B cell (primary cell): ENCODE measurements at regions not wholly inside any gene's neighbourhood (a gene's known extent, or its start where the extent isn't known, plus 50 kb on each side); places are given as distances from the start of the nearest gene placed in this dataset.

Source experiments
- ATAC-seq: fragments of 200-7000 bp; cut with Tn5 transposase; one replicate; pipeline ENCODE4 v1.10.0; 2021; ENCODE audit warnings: low read depth, mild to moderate bottlenecking, moderate number of reproducible peaks, moderate library complexity
- CTCF ChIA-PET: fragments of 350-600 bp; sonication (Branson Sonifier 250); formaldehyde crosslinking; loops from one replicate; lab custom pipeline; 2021; ENCODE audit warnings: antibody characterized with exemption, inconsistent platforms; lab: Charles Lee
- POLR2A ChIA-PET: fragments of 350-600 bp; sonication (Branson Sonifier 250); formaldehyde crosslinking; loops from one replicate; lab custom pipeline; 2021; ENCODE audit warnings: antibody characterized with exemption; lab: Charles Lee
- DNase-seq: peaks from one replicate; pipeline ENCODE4 v3.0.0; 2013
- H2AFZ ChIP-seq: 2 replicates; pipeline ENCODE4 v1.6.1; 2012; ENCODE audit warnings: mild to moderate bottlenecking, low read depth, low read length; ENCODE audit not compliant: insufficient read depth, poor library complexity, severe bottlenecking
- H3K27ac ChIP-seq, 2 donors: 1 replicate in 1 of 2; 2 replicates in 1 of 2; pipeline ENCODE4 v1.5.1; 2012 to 2013; ENCODE audit warnings: low read length in 2 of 2, mild to moderate bottlenecking in 2 of 2, moderate library complexity in 1 of 2
- H3K27me3 ChIP-seq, 4 experiments: fragments of 200-600 bp in 1 of 4; sonication (generic) in 1 of 4; replicated peaks in 1 of 4; 1 replicate in 2 of 4; 2 replicates in 2 of 4; pipeline versions ENCODE4 v1.6.1 to v1.7.0; 2013 to 2016; ENCODE audit warnings: low read length in 3 of 4, mild to moderate bottlenecking in 2 of 4, mixed read lengths in 1 of 4, moderate library complexity in 1 of 4; ENCODE audit not compliant: insufficient read depth in 4 of 4, control insufficient read depth in 3 of 4; ENCODE audit errors: control extremely low read depth in 1 of 4
- H3K36me3 ChIP-seq, 2 experiments: replicated peaks in 1 of 2; 1 replicate in 1 of 2; 2 replicates in 1 of 2; pipeline versions ENCODE4 v1.6.1 to v1.7.1; 2013; ENCODE audit warnings: low read length in 1 of 2; ENCODE audit not compliant: insufficient read depth in 2 of 2, control insufficient read depth in 1 of 2; ENCODE audit errors: control extremely low read depth in 1 of 2, extremely low read depth in 1 of 2
- H3K4me1 ChIP-seq, 2 donors: fragments of 200-600 bp in 1 of 2; sonication (generic) in 1 of 2; 1 replicate in 1 of 2; 2 replicates in 1 of 2; pipeline versions ENCODE4 v1.5.1 to v1.6.1; 2013 to 2017; ENCODE audit warnings: low read length in 2 of 2; ENCODE audit not compliant: control insufficient read depth in 2 of 2, insufficient read depth in 2 of 2
- H3K4me2 ChIP-seq: replicated peaks from 2 replicates; pipeline ENCODE3; 2012; ENCODE audit warnings: mild to moderate bottlenecking, low read depth, low read length; ENCODE audit not compliant: poor library complexity, severe bottlenecking
- H3K4me3 ChIP-seq, 5 experiments: fragments of 200-600 bp in 1 of 5; sonication (generic) in 1 of 5; 1 replicate in 3 of 5; 2 replicates in 2 of 5; pipeline versions ENCODE4 v1.5.1 to v1.7.0; 2011 to 2016; ENCODE audit warnings: low read length in 4 of 5, mild to moderate bottlenecking in 4 of 5, low read depth in 2 of 5, control low read depth in 1 of 5, moderate library complexity in 1 of 5; ENCODE audit not compliant: insufficient read depth in 1 of 5; ENCODE audit errors: control extremely low read depth in 1 of 5, extremely low read depth in 1 of 5
- H3K79me2 ChIP-seq: fragments of 200-600 bp; sonication (generic); one replicate; pipeline ENCODE4 v1.6.0; 2016; ENCODE audit warnings: low read length; ENCODE audit not compliant: control insufficient read depth, insufficient read depth
- H3K9ac ChIP-seq: fragments of 200-600 bp; sonication (generic); 2 replicates; pipeline ENCODE4 v1.6.1; 2017; ENCODE audit warnings: mild to moderate bottlenecking, low read length, moderate library complexity
- H3K9me3 ChIP-seq, 3 donors: one replicate each; pipeline versions ENCODE4 v1.6.1 to v1.7.1; 2013; ENCODE audit warnings: low read length in 2 of 3; ENCODE audit not compliant: control insufficient read depth in 2 of 3, insufficient read depth in 1 of 3; ENCODE audit errors: control extremely low read depth in 1 of 3
- H4K20me1 ChIP-seq: 2 replicates; pipeline ENCODE4 v1.6.0; 2012; ENCODE audit warnings: mild to moderate bottlenecking, low read length; ENCODE audit not compliant: insufficient read depth, control insufficient read depth, poor library complexity, severe bottlenecking
- H3K27ac Mint-ChIP-seq: one replicate; pipeline ENCODE4 v1.8.0; 2021; ENCODE audit warnings: mixed read lengths
- H3K27me3 Mint-ChIP-seq: one replicate; pipeline ENCODE4 v1.8.0; 2021; ENCODE audit warnings: mixed read lengths
- H3K4me1 Mint-ChIP-seq: one replicate; pipeline ENCODE4 v1.8.0; 2021; ENCODE audit warnings: mixed read lengths
- H3K4me3 Mint-ChIP-seq: one replicate; pipeline ENCODE4 v1.8.0; 2021; ENCODE audit warnings: mixed read lengths
- H3K9me3 Mint-ChIP-seq: one replicate; pipeline ENCODE4 v1.8.0; 2022; ENCODE audit warnings: mixed read lengths; ENCODE audit not compliant: insufficient read depth
- EZH2 ChIP-seq: IDR thresholded peaks from 2 replicates; pipeline ENCODE4 v1.6.1; 2012; ENCODE audit warnings: borderline replicate concordance, low read depth, mild to moderate bottlenecking, moderate library complexity, low read length; ENCODE audit not compliant: insufficient read depth, poor library complexity, severe bottlenecking
- WGBS: methylation state at CpG from one replicate; pipeline ENCODE4 v1.1.5; 2013; ENCODE audit warnings: missing lambda C conversion rate; ENCODE audit not compliant: insufficient coverage; 5-methylcytosine and 5-hydroxymethylcytosine counted together
- intact Hi-C: fragments of 100-400 bp; cut with micrococcal nuclease; formaldehyde crosslinking; loops from one replicate; pipeline ENCODE4 v1.10.0; 2022
- TF ChIP-seq, protein P1 (sequence below): fragments of 200-600 bp; IDR thresholded peaks from one replicate; pipeline ENCODE4 v1.8.0; 2022; ENCODE audit warnings: antibody characterized with exemption, mild to moderate bottlenecking

DNA sequence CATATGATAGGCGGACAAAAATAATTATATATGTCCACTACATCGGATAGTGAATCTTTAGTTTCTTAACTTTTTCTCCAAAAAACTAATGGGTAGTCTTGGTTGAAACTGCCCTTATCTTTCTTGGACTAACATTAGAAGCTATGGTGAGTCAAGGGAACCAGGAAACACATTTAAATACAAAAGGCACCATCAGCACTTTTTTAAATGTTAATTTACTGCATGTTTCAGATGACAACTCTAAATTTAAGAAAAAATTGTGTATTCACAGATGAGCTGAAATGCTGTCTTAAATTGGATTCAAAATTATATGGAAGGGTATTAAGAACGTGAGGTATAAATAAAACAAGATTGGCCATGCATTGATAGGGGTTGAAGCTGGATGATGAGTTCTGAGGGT lies 75.6 kb upstream of the CERS6 start:
- H3K4me2 ChIP-seq: no peak overlapping the region
- no peak for TF ChIP-seq EZH2
- TF ChIP-seq, protein P1, sequence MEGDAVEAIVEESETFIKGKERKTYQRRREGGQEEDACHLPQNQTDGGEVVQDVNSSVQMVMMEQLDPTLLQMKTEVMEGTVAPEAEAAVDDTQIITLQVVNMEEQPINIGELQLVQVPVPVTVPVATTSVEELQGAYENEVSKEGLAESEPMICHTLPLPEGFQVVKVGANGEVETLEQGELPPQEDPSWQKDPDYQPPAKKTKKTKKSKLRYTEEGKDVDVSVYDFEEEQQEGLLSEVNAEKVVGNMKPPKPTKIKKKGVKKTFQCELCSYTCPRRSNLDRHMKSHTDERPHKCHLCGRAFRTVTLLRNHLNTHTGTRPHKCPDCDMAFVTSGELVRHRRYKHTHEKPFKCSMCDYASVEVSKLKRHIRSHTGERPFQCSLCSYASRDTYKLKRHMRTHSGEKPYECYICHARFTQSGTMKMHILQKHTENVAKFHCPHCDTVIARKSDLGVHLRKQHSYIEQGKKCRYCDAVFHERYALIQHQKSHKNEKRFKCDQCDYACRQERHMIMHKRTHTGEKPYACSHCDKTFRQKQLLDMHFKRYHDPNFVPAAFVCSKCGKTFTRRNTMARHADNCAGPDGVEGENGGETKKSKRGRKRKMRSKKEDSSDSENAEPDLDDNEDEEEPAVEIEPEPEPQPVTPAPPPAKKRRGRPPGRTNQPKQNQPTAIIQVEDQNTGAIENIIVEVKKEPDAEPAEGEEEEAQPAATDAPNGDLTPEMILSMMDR: no peak
- intact Hi-C loops: no loop called here
- peaks cover 0 to 3% (median 0%) of the 10 kb centered on the region in 4 experiments for H3K27me3 ChIP-seq
- Mint-ChIP-seq H3K27ac (no peak overlapping the region), H3K4me1 (no peaks in the 10 kb centered on the region), H3K4me3 (no peak overlapping the region), H3K9me3 (no peaks in the 10 kb centered on the region), H3K27me3 (peaks cover 21% of the 10 kb centered on the region)
- ChIA-PET CTCF (interaction anchor here (0.7 to 1.0 kb wide), 2 partner anchors 307 to 830 kb away, joined by 3 to 5 read pairs; no protein-coding TSS in a partner anchor), POLR2A (no interaction called here)
- ATAC-seq: no peak
- H3K36me3 ChIP-seq: no peaks in the 10 kb centered on the region
- H4K20me1 ChIP-seq: no peaks in the 10 kb centered on the region
- H3K4me3 ChIP-seq: no peak overlapping the region
- DNase-seq: no peak
- H3K79me2 ChIP-seq: no peaks in the 10 kb centered on the region
- no peaks in the 10 kb centered on the region for H3K4me1 ChIP-seq
- H3K27ac ChIP-seq: no peak overlapping the region
- no peak overlapping the region for H2AFZ ChIP-seq
- WGBS: no CpG with 5 or more reads among the region's 3 CpGs
- H3K9ac ChIP-seq: no peak overlapping the region
- peaks cover 0 to 2% (median 0%) of the 10 kb centered on the region in 3 donors for H3K9me3 ChIP-seq

DNA sequence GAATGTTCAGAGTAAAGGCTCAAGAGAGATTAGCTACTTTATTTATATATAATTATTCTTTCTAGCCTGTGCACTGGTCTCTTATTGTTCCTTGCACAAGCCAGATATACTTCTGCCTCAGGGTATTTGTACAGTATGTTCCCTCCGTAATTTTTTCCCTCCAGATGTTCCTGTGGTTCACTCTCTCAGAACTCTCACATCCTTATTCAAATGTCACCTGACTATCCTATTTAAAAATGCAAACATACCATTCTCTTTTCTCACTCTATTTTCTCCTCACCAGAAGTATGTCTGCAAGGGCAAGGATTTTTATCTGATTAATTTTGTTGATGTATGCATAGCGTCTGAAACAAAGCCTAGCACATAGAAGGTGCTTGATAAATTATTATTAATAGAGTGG lies 64.0 kb upstream of the CERS6 start:
- no peaks in the 10 kb centered on the region for H3K79me2 ChIP-seq
- TF ChIP-seq, protein P1: no peak
- TF ChIP-seq EZH2: no peak
- Mint-ChIP-seq H3K27me3 (peaks cover 8% of the 10 kb centered on the region), H3K4me3 (no peak overlapping the region), H3K4me1 (no peaks in the 10 kb centered on the region), H3K27ac (no peak overlapping the region), H3K9me3 (peaks cover 2% of the 10 kb centered on the region)
- WGBS: 40% methylated on average over 1 of the region's 2 CpGs
- H3K9ac ChIP-seq: no peak overlapping the region
- no peak for DNase-seq
- no peaks in the 10 kb centered on the region for H3K27me3 ChIP-seq
- H3K4me3 ChIP-seq: no peak overlapping the region
- no peak overlapping the region for H3K27ac ChIP-seq
- H3K9me3 ChIP-seq: no peaks in the 10 kb centered on the region
- no peak for ATAC-seq
- CTCF ChIA-PET: no interaction called here
- intact Hi-C loops: no loop called here
- no peak overlapping the region for H2AFZ ChIP-seq
- no peaks in the 10 kb centered on the region for H4K20me1 ChIP-seq
- POLR2A ChIA-PET: no interaction called here
- H3K36me3 ChIP-seq: no peaks in the 10 kb centered on the region
- no peak overlapping the region for H3K4me2 ChIP-seq
- no peaks in the 10 kb centered on the region for H3K4me1 ChIP-seq
